Vagina (tissue), 2 donors: ENCODE measurements at regions not wholly inside any gene's neighbourhood (a gene's known extent, or its start where the extent isn't known, plus 50 kb on each side); places are given as distances from the start of the nearest gene placed in this dataset.

Experiments
- CTCF ChIP-seq, 3 experiments: fragments of 450-650 bp in 2 of 3; fragments of 200-600 bp in 1 of 3; sonication (generic) in 1 of 3; IDR thresholded peaks; one replicate each; pipeline ENCODE4 v1.5.1; 2017 to 2019; ENCODE audit warnings: antibody characterized with exemption in 3 of 3, mild to moderate bottlenecking in 2 of 3, moderate library complexity in 2 of 3
- POLR2A ChIP-seq, 2 donors: fragments of 450-650 bp; IDR thresholded peaks; one replicate each; pipeline ENCODE4 v1.6.1; 2017; ENCODE audit warnings: antibody characterized with exemption in 2 of 2, mild to moderate bottlenecking in 2 of 2, moderate library complexity in 2 of 2
- POLR2AphosphoS5 ChIP-seq, 2 donors: sonication (generic); formaldehyde crosslinking; IDR thresholded peaks; one replicate each; pipeline ENCODE4 v1.9.0; 2017; ENCODE audit warnings: antibody characterized with exemption in 2 of 2, mild to moderate bottlenecking in 2 of 2, low read depth in 1 of 2; ENCODE audit not compliant: insufficient read depth in 1 of 2

DNA sequence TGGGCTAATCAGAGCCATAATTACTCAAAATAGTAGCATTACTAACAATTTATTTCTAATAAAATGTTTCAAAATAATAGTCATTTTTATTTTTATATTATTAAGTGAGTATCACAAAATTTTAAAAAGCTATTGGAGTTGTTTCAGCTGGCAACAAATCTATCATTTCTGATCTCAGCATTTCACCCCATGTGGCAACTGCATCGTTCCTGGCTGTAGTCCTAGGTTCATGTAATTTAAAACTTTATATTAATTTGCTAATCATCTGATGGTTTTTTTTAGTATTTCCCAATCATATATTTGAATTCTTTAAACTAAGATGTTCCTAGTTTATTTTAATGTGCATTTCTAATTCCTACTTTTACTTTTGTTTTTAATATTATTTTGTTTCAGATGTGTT is 293.0 kb upstream of the AKR1E2 start:
- TF ChIP-seq CTCF (IDR thresholded peaks at IDR 0.05) (no peak), POLR2A (IDR thresholded peaks at IDR 0.05) (no peak), POLR2AphosphoS5 (IDR thresholded peaks at IDR 0.05; ENCODE audit: insufficient read depth in 1 of 2, low read depth in 1 of 2) (no peak)
